Astrocyte (in vitro differentiated cells and primary cell): ENCODE measurements at regions not wholly inside any gene's neighbourhood (a gene's known extent, or its start where the extent isn't known, plus 50 kb on each side); places are given as distances from the start of the nearest gene placed in this dataset.

Experiments used
- DNase-seq: peaks from one replicate; pipeline ENCODE4 v3.0.0-alpha.2; 2010; ENCODE audit warnings: low read depth
- FAIRE-seq: peaks from 2 replicates; lab custom pipeline; 2011; peaks lifted over from hg19 to GRCh38; lab: Jason Lieb, UNC
- H2AFZ ChIP-seq: 2 replicates; pipeline ENCODE4 v1.6.0; 2012; ENCODE audit warnings: low read depth, low read length, inconsistent platforms
- H3K27ac ChIP-seq: 2 replicates; pipeline ENCODE4 v1.5.1; 2011; ENCODE audit warnings: low read depth, low read length, inconsistent platforms
- H3K27me3 ChIP-seq: 2 replicates; pipeline ENCODE4 v1.6.0; 2011; ENCODE audit warnings: low read length, inconsistent platforms; ENCODE audit not compliant: insufficient read depth
- H3K36me3 ChIP-seq: 2 replicates; pipeline ENCODE4 v1.5.1; 2011; ENCODE audit warnings: low read length, inconsistent platforms; ENCODE audit not compliant: insufficient read depth
- H3K4me1 ChIP-seq: 2 replicates; pipeline ENCODE4 v1.5.1; 2011; ENCODE audit warnings: low read length, inconsistent platforms; ENCODE audit not compliant: insufficient read depth
- H3K4me2 ChIP-seq: 2 replicates; pipeline ENCODE4 v1.6.0; 2012; ENCODE audit warnings: low read length, inconsistent platforms
- H3K4me3 ChIP-seq: 2 replicates; pipeline ENCODE4 v1.5.1; 2011; ENCODE audit warnings: low read depth, mild to moderate bottlenecking, low read length, inconsistent platforms; ENCODE audit not compliant: insufficient read depth
- H3K79me2 ChIP-seq: 2 replicates; pipeline ENCODE4 v1.6.0; 2012; ENCODE audit warnings: mild to moderate bottlenecking, low read length, inconsistent platforms; ENCODE audit not compliant: insufficient read depth
- H3K9ac ChIP-seq: 2 replicates; pipeline ENCODE4 v1.6.0; 2012; ENCODE audit warnings: mild to moderate bottlenecking, low read length, inconsistent platforms
- H3K9me3 ChIP-seq: 2 replicates; pipeline ENCODE4 v1.5.1; 2012; ENCODE audit warnings: low read depth, mild to moderate bottlenecking, low read length, inconsistent platforms; ENCODE audit not compliant: insufficient read depth
- H4K20me1 ChIP-seq: 2 replicates; pipeline ENCODE4 v1.6.0; 2012; ENCODE audit warnings: low read length, inconsistent platforms; ENCODE audit not compliant: insufficient read depth
- H3K27ac Mint-ChIP-seq: one replicate; pipeline ENCODE4 v1.8.0; 2021; ENCODE audit warnings: mild to moderate bottlenecking, mixed read lengths; ENCODE audit not compliant: unreplicated experiment
- H3K27me3 Mint-ChIP-seq: one replicate; pipeline ENCODE4 v1.8.0; 2021; ENCODE audit warnings: low read depth, mixed read lengths; ENCODE audit not compliant: unreplicated experiment
- H3K36me3 Mint-ChIP-seq: one replicate; pipeline ENCODE4 v1.8.0; 2021; ENCODE audit warnings: low read depth, mixed read lengths; ENCODE audit not compliant: unreplicated experiment
- H3K4me1 Mint-ChIP-seq: one replicate; pipeline ENCODE4 v1.8.0; 2021; ENCODE audit warnings: low read depth, mixed read lengths; ENCODE audit not compliant: unreplicated experiment
- H3K4me3 Mint-ChIP-seq: one replicate; pipeline ENCODE4 v1.8.0; 2021; ENCODE audit warnings: mild to moderate bottlenecking, moderate library complexity, mixed read lengths; ENCODE audit not compliant: unreplicated experiment
- H3K9me3 Mint-ChIP-seq: one replicate; pipeline ENCODE4 v1.8.0; 2021; ENCODE audit warnings: mild to moderate bottlenecking, mixed read lengths; ENCODE audit not compliant: unreplicated experiment
- CTCF ChIP-seq: IDR thresholded peaks from 2 replicates; pipeline ENCODE4 v1.5.1; 2011; ENCODE audit warnings: low read depth, mild to moderate bottlenecking, inconsistent platforms, low read length, moderate library complexity; ENCODE audit not compliant: insufficient read depth
- EZH2 ChIP-seq: IDR thresholded peaks from 2 replicates; pipeline ENCODE4 v1.6.1; 2012; ENCODE audit warnings: mild to moderate bottlenecking, low read length, inconsistent platforms; ENCODE audit not compliant: insufficient read depth

- H3K36me3 Mint-ChIP-seq, result no peaks in the 10 kb centered on the region
- no peak overlapping the region for H3K4me3 ChIP-seq
- no peaks in the 10 kb centered on the region for H4K20me1 ChIP-seq
- H3K79me2 ChIP-seq, result no peaks in the 10 kb centered on the region
- H3K4me1 ChIP-seq, result no peaks in the 10 kb centered on the region
- H3K4me3 Mint-ChIP-seq, result no peak overlapping the region
- H3K27ac ChIP-seq, result no peak overlapping the region
- no peaks in the 10 kb centered on the region for H3K9me3 ChIP-seq
- TF ChIP-seq CTCF (no peak), EZH2 (no peak)
- peaks cover 3% of the 10 kb centered on the region for H3K27me3 ChIP-seq
- no peak overlapping the region for H3K27ac Mint-ChIP-seq
- H3K36me3 ChIP-seq, result no peaks in the 10 kb centered on the region
- H3K9ac ChIP-seq, result no peak overlapping the region
- FAIRE-seq, result no peak
- H3K4me1 Mint-ChIP-seq, result no peaks in the 10 kb centered on the region
- H3K27me3 Mint-ChIP-seq, result no peaks in the 10 kb centered on the region
- H3K4me2 ChIP-seq, result no peak overlapping the region
- no peak for DNase-seq
- peaks cover 4% of the 10 kb centered on the region for H3K9me3 Mint-ChIP-seq
- no peak overlapping the region for H2AFZ ChIP-seq
Observed at GRCh38 chr9:117597977-117598376, 106.2 kb upstream of the TLR4 start.

- Histone ChIP-seq H3K79me2 (no peaks in the 10 kb centered on the region), H3K36me3 (no peaks in the 10 kb centered on the region), H3K9me3 (no peaks in the 10 kb centered on the region), H3K4me2 (no peak overlapping the region), H3K4me1 (no peaks in the 10 kb centered on the region), H3K4me3 (no peak overlapping the region), H3K9ac (no peak overlapping the region), H3K27ac (no peak overlapping the region), H2AFZ (no peak overlapping the region), H4K20me1 (no peaks in the 10 kb centered on the region), H3K27me3 (peaks cover 3% of the 10 kb centered on the region)
- H3K4me3 Mint-ChIP-seq, result no peak overlapping the region
- DNase-seq (no peak), FAIRE-seq (no peak)
- H3K36me3 Mint-ChIP-seq, result no peaks in the 10 kb centered on the region
- no peak overlapping the region for H3K27ac Mint-ChIP-seq
- H3K4me1 Mint-ChIP-seq, result no peaks in the 10 kb centered on the region
- no peak for TF ChIP-seq EZH2
- TF ChIP-seq CTCF, result no peak
- no peaks in the 10 kb centered on the region for H3K27me3 Mint-ChIP-seq
- H3K9me3 Mint-ChIP-seq, result peaks cover 4% of the 10 kb centered on the region
Observed at GRCh38 chr9:117596678-117597077, 107.5 kb upstream of the TLR4 start.

GRCh38 chr9:117595650-117596049 lies 108.6 kb upstream of the TLR4 start:
- no peak overlapping the region for H3K4me3 ChIP-seq
- H3K36me3 ChIP-seq, result no peaks in the 10 kb centered on the region
- DNase-seq, result no peak
- no peaks in the 10 kb centered on the region for H3K79me2 ChIP-seq
- H3K27me3 Mint-ChIP-seq, result no peaks in the 10 kb centered on the region
- H3K4me2 ChIP-seq, result no peak overlapping the region
- H3K9me3 Mint-ChIP-seq, result peaks cover 2% of the 10 kb centered on the region
- no peaks in the 10 kb centered on the region for H3K4me1 Mint-ChIP-seq
- no peak overlapping the region for H3K27ac ChIP-seq
- no peaks in the 10 kb centered on the region for H3K9me3 ChIP-seq
- no peak overlapping the region for H3K9ac ChIP-seq
- TF ChIP-seq CTCF (no peak), EZH2 (no peak)
- no peak overlapping the region for H3K4me3 Mint-ChIP-seq
- no peak for FAIRE-seq
- no peaks in the 10 kb centered on the region for H3K36me3 Mint-ChIP-seq
- H3K4me1 ChIP-seq, result no peaks in the 10 kb centered on the region
- peaks cover 3% of the 10 kb centered on the region for H3K27me3 ChIP-seq
- H4K20me1 ChIP-seq, result no peaks in the 10 kb centered on the region
- H2AFZ ChIP-seq, result no peak overlapping the region
- H3K27ac Mint-ChIP-seq, result no peak overlapping the region
